Right kidney (tissue), 1 donor: ENCODE measurements at regions not wholly inside any gene's neighbourhood (a gene's known extent, or its start where the extent isn't known, plus 50 kb on each side); places are given as distances from the start of the nearest gene placed in this dataset.
A peak's percentile ranks its signal among the peaks of the same experiment; 100 is the strongest.

Experiments
- DNase-seq: peaks from one replicate; pipeline ENCODE4 v3.0.0-alpha.2; 2016

DNA sequence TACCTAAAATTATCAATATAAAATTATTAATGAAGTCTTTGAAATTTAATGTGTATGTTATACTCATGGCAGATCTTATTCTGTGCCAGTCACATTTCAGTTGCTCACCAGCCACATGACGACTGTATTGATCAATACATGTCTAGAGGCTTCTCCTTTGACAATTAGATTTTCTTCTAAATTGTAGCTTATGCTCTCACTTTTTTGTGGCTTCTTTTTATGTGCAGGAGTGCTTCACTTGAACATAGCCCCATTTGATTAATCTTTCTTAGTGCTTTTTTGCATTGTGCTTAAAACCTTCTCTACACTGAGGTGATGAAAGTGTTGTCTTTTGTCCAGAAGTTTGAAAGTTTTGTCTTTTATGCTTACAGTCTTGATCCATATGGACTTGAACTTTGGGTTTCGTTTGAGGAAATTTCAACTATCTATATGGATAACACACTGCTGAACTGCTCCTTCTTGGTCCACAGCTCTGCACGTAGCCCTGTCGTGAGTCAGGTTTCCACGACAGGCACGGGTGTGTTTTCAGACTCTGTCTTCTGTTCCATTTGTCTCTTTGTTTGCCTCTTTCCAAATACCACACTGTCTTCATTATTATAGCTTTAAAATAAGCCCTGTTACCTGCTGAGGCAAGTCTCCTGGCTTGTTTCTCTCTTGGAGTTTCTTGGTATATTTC is 393.9 kb upstream of the CFAP20DC start:
- DNase-seq: no peak

DNA sequence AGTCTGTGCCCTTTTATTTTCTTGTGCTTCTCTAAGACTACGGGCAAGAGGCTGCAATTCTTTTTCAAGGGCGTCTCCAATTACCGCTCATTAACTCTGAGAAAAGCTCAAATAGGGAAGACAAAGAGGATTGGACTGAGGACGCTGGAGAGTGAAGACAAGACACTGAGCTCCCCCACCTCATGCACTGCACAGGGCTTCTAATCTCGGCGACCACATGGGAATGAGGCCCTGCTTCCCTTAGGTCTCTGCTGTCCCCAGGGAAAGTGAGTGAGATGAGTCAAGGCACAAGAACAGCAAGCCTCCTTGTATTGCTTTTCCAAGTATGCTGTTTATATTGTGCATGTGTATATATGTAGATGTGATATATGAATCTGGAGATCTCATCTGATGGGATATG is 392.2 kb upstream of the CFAP20DC start:
- DNase-seq: no peak

- DNase-seq: no peak
These were observed 390.6 kb upstream of the CFAP20DC start for GRCh38 chr3:59440285-59441028.

- no peak for DNase-seq
These were observed 388.7 kb upstream of the CFAP20DC start for GRCh38 chr3:59438492-59438891.

- DNase-seq: no peak
These were observed 386.5 kb upstream of the CFAP20DC start for GRCh38 chr3:59436164-59436958.

GRCh38 chr3:59433546-59433945 is 383.7 kb upstream of the CFAP20DC start:
- DNase-seq: no peak

- no peak for DNase-seq
These were observed 382.8 kb upstream of the CFAP20DC start for GRCh38 chr3:59432665-59433064.

DNA sequence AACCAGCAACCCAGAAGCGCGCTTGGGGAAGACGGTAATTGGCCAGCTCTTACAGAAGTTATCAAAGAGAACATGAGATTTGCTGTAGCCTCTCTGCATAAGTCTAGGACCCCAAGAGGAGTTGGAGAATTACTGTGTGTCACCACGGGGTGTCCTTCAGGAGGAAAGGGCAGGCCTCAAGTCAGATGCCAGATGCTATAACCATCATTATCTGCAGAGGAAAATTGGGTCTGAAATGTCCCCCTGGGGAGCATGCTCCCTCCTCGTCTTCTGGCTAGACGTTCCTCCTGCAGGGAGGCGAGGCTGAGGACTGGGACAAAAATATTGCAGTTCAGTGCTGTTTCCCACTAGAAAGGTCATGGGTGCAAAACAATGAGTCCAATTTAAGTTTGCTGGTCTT is 380.5 kb upstream of the CFAP20DC start:
- no peak for DNase-seq

GRCh38 chr3:59429198-59429597 is 379.4 kb upstream of the CFAP20DC start:
- no peak for DNase-seq

DNA sequence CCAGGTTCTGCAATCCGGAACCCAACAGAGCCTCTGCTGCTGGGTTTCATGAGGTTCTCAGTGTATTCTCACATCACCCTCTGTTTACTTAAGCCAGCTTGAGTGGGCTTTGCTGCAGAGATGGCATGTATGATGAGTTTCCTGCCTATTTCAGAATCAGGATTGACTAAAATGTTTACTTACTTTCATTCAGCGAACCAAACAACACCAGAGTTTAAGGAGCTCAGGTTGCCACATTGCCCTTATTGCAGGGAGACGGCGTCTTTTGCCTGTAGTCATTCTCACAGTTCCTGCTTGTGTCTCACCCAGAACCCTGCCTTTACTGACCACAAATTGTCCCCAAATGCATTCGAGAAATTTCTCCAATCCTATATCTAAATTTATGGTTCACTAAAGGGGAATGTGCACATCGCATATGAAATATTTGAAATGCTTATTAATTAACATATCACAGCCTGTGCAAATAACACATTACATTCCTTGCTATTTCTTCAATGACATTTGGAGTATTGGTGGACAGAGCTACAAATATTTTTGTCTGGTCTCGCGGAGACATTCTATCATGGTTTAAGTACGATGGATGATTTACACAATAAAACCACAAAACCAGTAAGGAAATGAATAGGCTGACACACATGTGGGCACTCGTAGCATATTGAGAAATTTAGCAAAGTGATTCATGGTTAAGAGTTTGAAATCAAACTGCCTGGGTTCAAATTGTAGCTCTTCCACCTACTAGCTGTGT is 377.2 kb upstream of the CFAP20DC start:
- DNase-seq: no peak

DNA sequence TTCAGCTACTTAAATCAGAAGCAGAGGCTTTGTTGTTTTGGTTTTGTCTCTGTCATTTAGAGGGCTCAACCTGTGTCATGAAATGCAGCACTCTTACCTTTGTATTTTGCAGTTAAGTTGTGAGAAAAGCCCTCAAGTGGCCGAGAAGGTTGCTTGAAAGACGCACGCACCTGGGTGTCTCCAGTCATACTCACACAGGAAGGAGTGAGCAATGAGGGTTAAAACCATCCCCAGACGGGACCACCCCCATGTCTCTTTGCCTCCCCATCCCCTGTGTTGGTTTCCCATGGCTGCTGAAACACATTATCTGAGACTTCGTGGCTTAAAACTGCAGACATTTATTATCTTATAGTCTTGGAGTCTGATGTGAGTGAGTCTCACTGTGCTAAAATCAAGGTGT is 376.1 kb upstream of the CFAP20DC start:
- no peak for DNase-seq

- DNase-seq: no peak
These were observed 375.5 kb upstream of the CFAP20DC start for GRCh38 chr3:59425371-59425770.

- DNase-seq: no peak
These were observed 374.6 kb upstream of the CFAP20DC start for GRCh38 chr3:59424268-59425010.

DNA sequence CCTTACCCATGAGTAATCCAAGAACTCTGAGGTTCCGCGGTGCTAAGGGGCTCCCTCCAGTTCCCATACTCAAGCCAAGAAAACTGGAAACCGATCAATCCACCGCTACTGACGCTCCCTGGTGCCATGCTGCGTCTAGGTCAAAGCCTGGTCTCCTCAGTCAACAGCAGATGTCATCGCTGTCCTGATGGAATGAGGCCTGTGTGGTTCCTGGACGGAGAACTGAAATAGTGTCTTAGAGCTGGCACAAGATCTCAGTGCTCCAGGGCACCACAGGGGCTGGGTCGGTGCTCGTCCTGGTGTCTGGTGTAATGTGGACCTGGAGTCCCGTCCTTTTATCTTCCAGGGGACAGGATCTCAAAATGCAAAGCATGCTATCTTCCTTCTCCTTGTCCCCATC is 373.9 kb upstream of the CFAP20DC start:
- DNase-seq: no peak

DNA sequence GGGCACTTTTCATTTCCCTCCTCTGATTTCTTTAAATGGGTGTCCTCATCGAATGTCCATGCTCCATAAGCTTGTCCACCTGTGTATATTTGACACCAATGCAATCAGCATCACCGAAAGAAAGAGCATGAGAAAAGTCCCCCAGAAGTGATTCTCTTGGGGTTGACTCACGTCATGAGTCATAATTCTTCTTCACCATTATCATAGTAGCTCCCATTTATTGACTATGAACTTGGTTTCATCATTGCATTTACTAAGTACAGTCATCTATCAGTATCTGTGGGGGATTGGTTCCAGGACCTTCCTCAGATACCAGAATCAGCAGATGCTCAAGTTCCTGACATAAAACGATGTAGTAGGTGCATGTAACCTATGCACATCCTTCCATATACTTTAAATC is 372.5 kb upstream of the CFAP20DC start:
- no peak for DNase-seq

GRCh38 chr3:59418836-59419235 is 369.0 kb upstream of the CFAP20DC start:
- no peak for DNase-seq

DNA sequence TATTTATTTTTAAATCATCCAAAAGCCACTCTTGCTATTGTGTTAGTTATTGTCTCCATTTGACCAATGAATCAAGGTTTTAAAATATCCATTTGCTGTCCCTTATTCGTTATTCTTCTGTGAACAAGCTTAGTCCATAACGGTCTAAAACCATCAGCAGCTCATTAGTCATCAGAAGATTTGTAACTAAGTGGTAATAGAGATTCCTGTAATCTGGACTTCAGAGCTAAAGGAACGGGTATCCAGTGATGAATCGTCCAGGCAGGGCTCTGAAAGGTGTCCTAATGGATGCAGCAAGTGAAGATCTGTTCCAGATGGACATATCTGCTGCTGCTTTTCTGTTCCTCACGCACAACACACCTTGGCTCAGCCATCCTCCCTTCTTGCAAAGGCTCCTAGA is 362.7 kb upstream of the CFAP20DC start:
- no peak for DNase-seq

GRCh38 chr3:59411694-59412093 is 361.9 kb upstream of the CFAP20DC start:
- no peak for DNase-seq

DNA sequence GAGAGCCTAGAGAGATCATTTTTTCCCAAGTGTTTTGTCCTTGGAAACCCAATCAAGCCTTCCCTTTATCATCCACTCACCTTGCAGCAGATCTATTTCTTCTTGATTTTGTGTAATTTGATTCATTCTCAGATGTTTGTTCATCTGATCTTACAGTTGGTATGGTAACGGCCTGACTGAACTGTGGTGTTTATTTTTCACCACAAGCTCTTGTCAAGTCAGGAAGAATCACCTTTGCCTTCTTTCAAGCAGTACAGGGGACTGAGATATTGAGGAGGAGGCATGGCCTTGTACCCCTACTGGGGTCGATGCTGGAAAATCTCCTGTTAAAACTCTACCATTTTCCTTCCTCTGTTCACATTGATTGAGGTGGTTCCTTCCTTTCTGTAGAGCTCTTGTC is 361.4 kb upstream of the CFAP20DC start:
- DNase-seq: no peak

DNA sequence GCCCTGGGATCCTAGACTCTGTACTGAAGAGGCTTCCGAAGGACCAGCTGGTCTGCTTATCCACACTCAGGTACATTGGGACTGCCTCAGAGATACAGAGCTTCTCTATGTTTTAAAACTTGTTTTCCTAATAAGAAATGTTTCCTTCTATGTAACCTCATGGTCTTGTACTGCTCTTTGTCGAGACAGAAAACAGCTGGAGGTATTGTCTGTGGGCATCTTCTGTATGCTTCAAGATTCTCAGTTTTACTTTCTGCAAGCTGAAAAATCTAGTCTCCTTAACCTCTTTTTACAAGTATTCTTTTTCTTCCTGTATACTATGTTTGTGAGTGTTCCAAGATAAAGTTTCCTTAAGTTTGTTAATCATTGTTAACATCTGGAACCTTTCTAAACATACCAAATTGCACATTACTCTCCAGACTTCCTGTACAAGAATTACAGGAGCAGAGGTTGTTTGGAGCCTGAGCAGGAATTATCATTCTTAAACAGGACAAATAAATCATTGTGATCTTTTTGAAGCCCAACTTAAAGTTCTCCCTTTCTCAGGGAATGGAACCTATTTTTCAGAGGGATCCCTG is 358.3 kb upstream of the CFAP20DC start:
- DNase-seq: peak; percentile 9

DNA sequence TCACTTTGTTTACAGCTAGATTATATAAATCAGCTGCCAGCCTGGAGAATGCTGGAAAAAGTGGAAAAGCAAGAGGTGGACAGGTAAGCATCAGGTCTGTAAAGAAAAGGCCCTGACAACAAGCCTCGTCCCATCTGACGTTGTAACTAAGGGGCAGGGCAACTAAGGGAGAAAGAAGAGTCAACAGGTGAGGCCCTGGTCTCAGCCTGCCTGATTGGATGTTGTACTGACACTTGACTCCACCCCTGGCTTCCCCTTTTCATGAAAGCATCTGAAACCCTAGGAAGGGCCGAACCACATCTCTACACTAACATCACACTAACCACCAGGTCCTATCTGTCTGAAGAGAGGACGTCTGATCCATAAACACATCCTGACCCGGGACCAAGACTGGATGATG is 357.6 kb upstream of the CFAP20DC start:
- DNase-seq: no peak

DNA sequence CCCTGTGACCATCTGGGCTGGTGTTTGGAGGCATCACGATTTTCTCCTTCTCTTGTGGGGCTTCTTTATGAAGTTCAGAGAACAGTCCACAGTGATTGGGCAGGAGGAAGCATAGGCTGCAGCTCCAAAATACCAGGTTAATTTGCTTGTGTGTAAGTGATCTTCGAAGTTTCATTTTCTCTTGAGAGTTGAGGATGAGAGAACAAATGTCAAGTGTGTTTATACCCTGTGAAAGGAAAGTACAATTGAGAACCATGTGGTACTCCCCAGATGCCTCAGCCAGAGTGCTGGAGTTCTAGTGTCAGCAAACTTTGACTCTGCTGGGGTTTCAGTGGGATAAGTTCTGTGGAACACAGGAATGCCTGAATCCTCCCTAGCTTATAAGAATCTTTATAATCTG is 357.1 kb upstream of the CFAP20DC start:
- no peak for DNase-seq
